ENCODE measurements at regions not wholly inside any gene's neighbourhood (a gene's known extent, or its start where the extent isn't known, plus 50 kb on each side); places are given as distances from the start of the nearest gene placed in this dataset.
A peak's percentile ranks its signal among the peaks of the same experiment; 100 is the strongest.

- no peak for TF ChIP-seq CTCF (IDR thresholded peaks at IDR 0.05; ENCODE audit: unreplicated experiment in 3 of 3)
- Mint-ChIP-seq H3K4me3 (peak overlapping the region in 1 of 3 experiments; percentile 73), H3K27ac (peak overlapping the region; percentile 87 to 90 (median 89)), H3K27me3 (ENCODE audit: low read depth) (peaks cover 19% of the 10 kb centered on the region), H3K4me1 (peaks cover 80% of the 10 kb centered on the region), H3K36me3 (ENCODE audit: low read depth) (no peaks in the 10 kb centered on the region), H3K9me3 (no peaks in the 10 kb centered on the region)
Measured at GRCh38 chr1:201655910-201656309, 117.0 kb downstream of the NAV1 start.

DNA sequence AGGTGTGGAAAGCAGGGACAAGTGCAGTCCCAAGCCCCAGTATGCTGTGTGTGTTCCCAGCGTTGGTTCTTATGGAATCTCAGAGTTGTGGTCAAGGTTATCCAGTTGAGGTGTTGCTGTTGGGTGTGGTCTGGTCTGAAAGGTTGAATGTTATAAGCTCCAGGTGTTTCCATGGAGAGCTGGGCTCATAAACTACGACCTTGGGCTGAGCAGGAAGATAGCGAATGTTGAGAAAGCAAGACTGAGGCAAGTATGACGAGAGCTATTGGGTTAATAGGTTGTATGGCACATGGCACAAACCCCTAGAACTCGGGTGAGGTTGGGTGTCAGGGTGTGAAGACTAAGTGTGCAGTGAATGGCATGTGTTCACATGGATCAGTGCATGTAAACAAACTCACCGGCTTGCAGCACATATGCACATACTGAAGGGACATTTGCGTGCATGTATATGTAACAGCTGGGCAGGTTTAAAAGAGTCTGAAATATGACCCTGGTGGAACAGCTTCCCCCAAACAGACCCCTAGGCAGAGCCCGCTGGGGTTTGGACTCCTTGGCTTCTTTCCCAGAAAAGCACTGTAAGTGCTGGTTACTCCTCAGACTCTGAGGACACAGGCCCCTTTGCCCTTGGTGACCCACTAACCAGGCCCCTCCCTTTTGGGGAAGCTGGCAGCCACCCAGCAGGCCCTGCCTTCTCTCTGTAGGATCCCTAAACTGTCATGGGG lies 117.5 kb downstream of the NAV1 start:
- Mint-ChIP-seq H3K4me3 (peak overlapping the region; percentile 42 to 73 (median 48)), H3K27me3 (ENCODE audit: low read depth) (peaks cover 13% of the 10 kb centered on the region), H3K9me3 (no peaks in the 10 kb centered on the region), H3K4me1 (peaks cover 80% of the 10 kb centered on the region), H3K27ac (peak overlapping the region; percentile 87 to 90 (median 89)), H3K36me3 (ENCODE audit: low read depth) (no peaks in the 10 kb centered on the region)
- TF ChIP-seq CTCF (IDR thresholded peaks at IDR 0.05; ENCODE audit: unreplicated experiment in 3 of 3), result no peak

- H3K9me3 Mint-ChIP-seq, result no peaks in the 10 kb centered on the region
- no peak for TF ChIP-seq CTCF (IDR thresholded peaks at IDR 0.05; ENCODE audit: unreplicated experiment in 3 of 3)
- peaks cover 3% of the 10 kb centered on the region for H3K27me3 Mint-ChIP-seq (ENCODE audit: low read depth)
- H3K4me3 Mint-ChIP-seq, result no peak overlapping the region
- no peak overlapping the region for H3K27ac Mint-ChIP-seq
- no peaks in the 10 kb centered on the region for H3K36me3 Mint-ChIP-seq (ENCODE audit: low read depth)
- H3K4me1 Mint-ChIP-seq, result peaks cover 76% of the 10 kb centered on the region
Measured at GRCh38 chr1:201659572-201659971, 120.6 kb downstream of the NAV1 start.

- TF ChIP-seq CTCF (IDR thresholded peaks at IDR 0.05; ENCODE audit: unreplicated experiment in 3 of 3), result no peak
- Mint-ChIP-seq H3K36me3 (ENCODE audit: low read depth) (no peaks in the 10 kb centered on the region), H3K9me3 (no peaks in the 10 kb centered on the region), H3K27me3 (ENCODE audit: low read depth) (peaks cover 12% of the 10 kb centered on the region), H3K4me1 (peaks cover 78% of the 10 kb centered on the region), H3K27ac (peak overlapping the region in 2 of 3 experiments; percentile 13 to 51), H3K4me3 (no peak overlapping the region)
Measured at GRCh38 chr1:201660931-201661822, 122.2 kb downstream of the NAV1 start.

- Mint-ChIP-seq H3K9me3 (no peaks in the 10 kb centered on the region), H3K27me3 (ENCODE audit: low read depth) (peaks cover 11% of the 10 kb centered on the region), H3K27ac (peak overlapping the region in 1 of 3 experiments; percentile 51), H3K4me1 (peaks cover 78% of the 10 kb centered on the region), H3K4me3 (no peak overlapping the region), H3K36me3 (ENCODE audit: low read depth) (no peaks in the 10 kb centered on the region)
- TF ChIP-seq CTCF (IDR thresholded peaks at IDR 0.05; ENCODE audit: unreplicated experiment in 3 of 3), result no peak
Measured at GRCh38 chr1:201661823-201662359, 123.0 kb downstream of the NAV1 start.
